Epithelial cell of esophagus (primary cell): ENCODE measurements at regions not wholly inside any gene's neighbourhood (a gene's known extent, or its start where the extent isn't known, plus 50 kb on each side); places are given as distances from the start of the nearest gene placed in this dataset.

ENCODE experiments used
- DNase-seq: peaks from one replicate; pipeline ENCODE4 v3.0.0; 2010; ENCODE audit warnings: low read depth
- H3K4me3 ChIP-seq: 2 replicates; pipeline ENCODE4 v1.5.1; 2011; ENCODE audit warnings: mild to moderate bottlenecking, low read length, control low read depth
- CTCF ChIP-seq: IDR thresholded peaks from 2 replicates; pipeline ENCODE4 v1.5.1; 2011; ENCODE audit warnings: low read depth, mild to moderate bottlenecking, low read length, control low read depth, inconsistent platforms; ENCODE audit not compliant: insufficient read depth; ENCODE audit errors: missing control alignments

GRCh38 chr6:74735304-74735703 lies 470.5 kb downstream of the COL12A1 start:
- TF ChIP-seq CTCF = no peak
- no peak overlapping the region for H3K4me3 ChIP-seq
- peak; percentile 73 for DNase-seq

- TF ChIP-seq CTCF = no peak
- DNase-seq = no peak
- no peak overlapping the region for H3K4me3 ChIP-seq
Measured at GRCh38 chr6:74734901-74735300, 471.0 kb downstream of the COL12A1 start.

- H3K4me3 ChIP-seq = no peak overlapping the region
- DNase-seq = no peak
- no peak for TF ChIP-seq CTCF
Measured at GRCh38 chr6:74733830-74734620, 471.8 kb downstream of the COL12A1 start.

- no peak overlapping the region for H3K4me3 ChIP-seq
- no peak for TF ChIP-seq CTCF
- DNase-seq = peak; percentile 12
Measured at GRCh38 chr6:74731931-74732330, 473.9 kb downstream of the COL12A1 start.

- H3K4me3 ChIP-seq = no peak overlapping the region
- DNase-seq = peak; percentile 58
- TF ChIP-seq CTCF = no peak
Measured at GRCh38 chr6:74731204-74731603, 474.6 kb downstream of the COL12A1 start.

- peak; percentile 15 for DNase-seq
- no peak overlapping the region for H3K4me3 ChIP-seq
- TF ChIP-seq CTCF = no peak
Measured at GRCh38 chr6:74720923-74721322, 484.9 kb downstream of the COL12A1 start.

- H3K4me3 ChIP-seq = no peak overlapping the region
- DNase-seq = no peak
- no peak for TF ChIP-seq CTCF
Measured at GRCh38 chr6:74717591-74717990, 488.3 kb downstream of the COL12A1 start.
